ENCODE measurements at regions not wholly inside any gene's neighbourhood (a gene's known extent, or its start where the extent isn't known, plus 50 kb on each side); places are given as distances from the start of the nearest gene placed in this dataset.

DNA sequence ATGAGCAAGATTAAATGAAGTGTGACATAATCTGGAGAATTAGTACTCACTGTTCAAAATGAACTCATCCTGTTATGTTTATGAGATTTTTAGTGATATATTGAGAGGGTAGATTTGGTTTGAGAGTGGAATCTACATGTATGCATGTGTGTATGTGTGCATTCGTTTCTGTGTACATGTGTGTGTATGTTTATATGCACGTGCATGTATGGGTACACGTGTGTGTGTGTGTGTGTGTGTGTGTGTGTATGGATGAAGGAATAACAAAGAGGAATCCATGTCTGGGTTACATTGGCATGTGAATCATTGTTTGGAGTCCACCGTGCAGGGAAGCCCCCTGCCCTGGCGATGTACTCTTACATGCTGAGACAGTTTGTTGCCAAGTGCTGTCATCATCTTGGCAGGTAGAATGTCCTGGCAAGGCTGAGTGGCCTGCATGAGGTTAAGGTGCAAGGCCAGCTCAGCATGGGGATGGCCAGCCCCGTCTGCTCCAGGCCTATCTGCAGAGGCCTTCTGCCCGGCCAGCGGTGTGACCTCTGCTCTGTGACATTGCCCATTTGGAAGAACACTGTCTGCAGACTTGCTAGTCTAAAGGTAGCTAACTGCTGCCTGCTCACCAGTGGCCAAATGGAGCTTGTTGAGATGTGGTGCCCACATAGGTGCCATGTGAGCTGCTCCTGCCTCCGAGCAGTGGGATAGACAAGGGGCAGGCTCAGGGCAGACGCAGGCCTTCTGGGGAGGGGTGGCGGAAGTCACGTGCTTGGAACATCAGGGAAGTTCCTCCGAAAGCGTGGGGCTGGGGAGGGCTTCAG, 222.3 kb downstream of the TEX29 start:
- peaks cover 0 to 13% (median 4%) of the 10 kb centered on the region in 7 donors for H3K9me3 Mint-ChIP-seq
- no peaks in the 10 kb centered on the region for H3K36me3 Mint-ChIP-seq
- ATAC-seq (ENCODE audit: low read depth in 2 of 2) (no peak), DNase-seq (no peak)
- peaks cover 0 to 18% (median 17%) of the 10 kb centered on the region in 3 donors for H3K27me3 Mint-ChIP-seq
- no peak overlapping the region for H3K27ac Mint-ChIP-seq
- no peaks in the 10 kb centered on the region for H3K4me1 Mint-ChIP-seq
- H3K4me3 Mint-ChIP-seq, result no peak overlapping the region

DNA sequence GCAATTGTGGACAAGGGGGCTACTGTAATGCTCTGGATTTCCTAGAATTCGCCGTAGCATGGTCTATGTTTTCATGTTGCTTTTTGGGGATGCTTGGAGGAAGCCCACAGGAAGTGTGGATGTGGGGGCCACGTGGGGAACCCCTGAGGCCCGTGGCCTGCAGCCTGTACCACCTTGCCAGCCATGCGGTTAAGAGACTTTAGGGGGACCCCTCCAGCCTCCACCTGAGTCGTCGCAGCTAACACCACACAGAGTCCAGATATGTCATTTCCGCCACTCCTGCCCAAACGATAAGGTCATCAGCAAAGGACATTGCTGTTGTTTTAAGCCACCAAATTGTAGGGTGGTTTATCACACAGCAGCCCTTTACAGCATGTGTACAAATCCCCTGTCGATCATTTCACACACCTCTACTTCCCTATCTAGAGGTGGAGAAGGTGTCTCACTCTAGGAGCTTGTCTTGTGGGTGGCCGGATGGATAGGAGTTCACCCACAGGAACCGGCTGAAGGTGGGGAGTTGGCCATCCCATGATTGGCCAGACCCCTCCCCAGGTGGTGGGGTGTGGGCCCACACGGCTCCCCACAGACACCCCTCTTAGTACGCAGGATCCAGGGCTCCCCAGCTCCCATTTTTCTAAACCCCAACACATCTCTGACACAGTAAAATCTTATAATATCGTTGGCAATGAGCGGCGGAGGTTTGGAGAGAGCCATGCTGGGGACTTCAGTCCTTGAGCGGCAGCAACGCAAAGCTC, 226.7 kb downstream of the TEX29 start:
- peaks cover 0 to 6% (median 0%) of the 10 kb centered on the region in 3 donors for H3K27me3 Mint-ChIP-seq
- H3K36me3 Mint-ChIP-seq, result no peaks in the 10 kb centered on the region
- ATAC-seq (ENCODE audit: low read depth in 2 of 2), result no peak
- no peak for DNase-seq
- peak overlapping the region in 1 of 6 donors; percentile 38 for H3K27ac Mint-ChIP-seq
- peak overlapping the region in 1 of 8 donors; percentile 36 for H3K4me3 Mint-ChIP-seq
- H3K4me1 Mint-ChIP-seq, result peaks cover 0 to 4% (median 3%) of the 10 kb centered on the region in 3 donors
- H3K9me3 Mint-ChIP-seq, result peaks cover 0 to 21% (median 4%) of the 10 kb centered on the region in 7 donors

DNA sequence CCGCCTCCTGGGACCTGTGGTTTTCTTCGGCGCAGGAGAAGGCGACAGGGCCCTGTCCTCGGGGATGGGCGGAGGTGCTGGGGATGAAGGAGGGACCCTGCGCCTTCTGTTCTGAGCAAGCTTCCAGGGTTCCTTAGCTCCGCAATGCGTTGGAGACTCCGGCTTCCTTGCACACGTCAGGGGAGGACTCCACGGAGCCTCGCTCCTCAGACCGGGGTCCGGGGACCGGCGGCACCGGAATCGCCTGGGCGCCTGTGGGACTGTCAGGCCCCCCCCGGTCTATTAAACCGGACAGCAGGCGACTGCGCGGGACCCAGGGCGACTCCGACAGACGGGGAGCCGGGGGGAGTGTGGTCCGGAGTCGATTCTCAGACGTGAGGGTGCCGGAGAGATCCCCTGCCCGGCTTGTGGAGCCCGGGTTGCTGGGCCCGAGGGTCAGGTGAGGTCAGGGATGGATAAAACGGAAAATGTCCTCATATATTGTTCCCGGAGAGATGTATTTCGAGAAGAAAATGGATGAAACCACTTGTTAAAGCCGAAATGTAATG, 227.4 kb downstream of the TEX29 start:
- H3K9me3 Mint-ChIP-seq, result peaks cover 0 to 21% (median 4%) of the 10 kb centered on the region in 7 donors
- H3K4me1 Mint-ChIP-seq, result peaks cover 0 to 4% (median 3%) of the 10 kb centered on the region in 3 donors
- no peak for DNase-seq
- H3K4me3 Mint-ChIP-seq, result no peak overlapping the region
- no peaks in the 10 kb centered on the region for H3K27me3 Mint-ChIP-seq
- no peak for ATAC-seq (ENCODE audit: low read depth in 2 of 2)
- H3K36me3 Mint-ChIP-seq, result no peaks in the 10 kb centered on the region
- peak overlapping the region in 1 of 6 donors; percentile 38 for H3K27ac Mint-ChIP-seq

DNA sequence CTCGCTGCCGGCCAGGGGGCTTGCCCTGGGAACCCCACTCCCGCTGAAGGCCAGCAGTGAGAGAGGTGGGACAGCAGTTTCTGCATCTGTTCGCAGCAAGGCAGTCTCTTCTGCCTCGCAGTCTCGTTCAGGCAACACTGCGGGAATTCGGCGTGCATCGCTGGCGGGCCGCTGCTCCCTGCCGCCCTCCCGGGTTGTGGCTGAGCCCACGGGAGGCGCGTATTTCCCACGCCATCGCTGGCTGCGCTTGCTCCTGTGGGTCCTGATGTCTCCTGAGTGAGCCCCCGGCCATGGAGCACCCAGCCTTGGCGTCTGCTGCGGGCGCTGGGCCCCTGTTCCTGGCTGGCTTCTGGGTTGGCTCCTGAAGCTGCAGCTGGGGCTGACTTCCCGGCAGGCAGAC, 227.9 kb downstream of the TEX29 start:
- Mint-ChIP-seq H3K27ac (no peak overlapping the region), H3K4me3 (no peak overlapping the region), H3K36me3 (no peaks in the 10 kb centered on the region), H3K4me1 (peaks cover 0 to 4% (median 3%) of the 10 kb centered on the region in 3 donors), H3K9me3 (peaks cover 1 to 21% (median 4%) of the 10 kb centered on the region in 7 donors), H3K27me3 (no peaks in the 10 kb centered on the region)
- no peak for ATAC-seq (ENCODE audit: low read depth in 2 of 2)
- DNase-seq, result no peak

DNA sequence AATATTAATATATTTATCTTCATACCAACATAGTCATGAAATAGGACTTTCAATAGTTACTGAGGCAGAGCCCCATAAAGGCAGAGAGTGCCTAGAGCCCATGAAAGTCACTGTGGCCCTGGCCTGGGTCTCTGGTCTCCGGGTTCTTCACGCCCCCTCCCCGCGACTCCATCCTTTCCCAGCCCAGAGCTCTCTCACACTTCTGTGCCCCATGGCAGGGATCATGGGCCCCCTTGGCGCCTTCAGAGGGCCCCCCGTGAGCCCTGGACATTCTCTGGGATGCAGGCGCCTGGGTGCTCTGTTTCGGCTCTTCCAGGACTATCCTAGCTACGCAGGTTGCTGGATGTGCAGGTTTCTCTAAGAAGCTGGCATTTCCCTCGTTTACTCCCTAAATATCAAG, 228.4 kb downstream of the TEX29 start:
- H3K27me3 Mint-ChIP-seq, result no peaks in the 10 kb centered on the region
- DNase-seq, result no peak
- no peaks in the 10 kb centered on the region for H3K36me3 Mint-ChIP-seq
- no peak overlapping the region for H3K27ac Mint-ChIP-seq
- no peak overlapping the region for H3K4me3 Mint-ChIP-seq
- H3K4me1 Mint-ChIP-seq, result peaks cover 0 to 4% (median 3%) of the 10 kb centered on the region in 3 donors
- ATAC-seq (ENCODE audit: low read depth in 2 of 2), result no peak
- H3K9me3 Mint-ChIP-seq, result peaks cover 1 to 21% (median 4%) of the 10 kb centered on the region in 7 donors

DNA sequence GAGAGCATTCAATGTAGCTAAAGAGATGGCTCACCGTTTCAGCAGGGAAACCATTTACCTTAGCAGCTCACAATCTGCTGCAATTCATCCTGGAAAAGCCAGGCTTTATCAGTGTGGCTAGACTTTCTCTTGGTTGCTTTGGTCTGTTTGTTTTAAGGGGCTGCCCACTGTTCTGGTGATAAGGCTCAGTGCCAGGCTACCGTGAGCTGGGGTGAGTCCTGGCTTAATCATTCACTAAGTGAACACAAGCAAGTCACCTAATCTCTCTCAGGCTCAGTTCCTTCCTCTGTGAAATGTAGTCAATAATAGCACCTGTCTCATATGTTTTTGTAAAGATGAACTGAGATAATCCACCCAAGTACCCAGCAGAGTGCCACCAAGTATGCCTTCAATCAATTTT, 229.0 kb downstream of the TEX29 start:
- Mint-ChIP-seq H3K27ac (no peak overlapping the region), H3K9me3 (peaks cover 1 to 14% (median 4%) of the 10 kb centered on the region in 7 donors), H3K27me3 (no peaks in the 10 kb centered on the region), H3K4me1 (peaks cover 0 to 4% (median 3%) of the 10 kb centered on the region in 3 donors), H3K4me3 (no peak overlapping the region), H3K36me3 (no peaks in the 10 kb centered on the region)
- DNase-seq (no peak), ATAC-seq (ENCODE audit: low read depth in 2 of 2) (no peak)

DNA sequence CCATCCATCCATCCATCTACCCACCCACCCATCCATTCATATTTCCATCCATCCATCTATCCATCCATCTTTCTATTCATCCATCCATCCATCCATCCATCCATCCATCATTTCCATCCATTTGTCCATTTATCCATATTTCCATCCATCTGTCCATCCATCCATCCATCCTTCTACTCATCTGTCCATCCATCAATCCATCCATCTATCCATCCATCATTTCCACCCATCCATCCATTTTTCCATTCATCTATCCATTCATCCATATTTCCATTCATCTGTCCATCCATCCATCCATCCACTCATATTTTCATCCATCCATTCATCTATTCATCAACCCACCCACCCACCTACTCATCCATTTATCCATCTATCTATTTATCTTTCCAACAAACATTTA, 229.6 kb downstream of the TEX29 start:
- no peaks in the 10 kb centered on the region for H3K27me3 Mint-ChIP-seq
- H3K36me3 Mint-ChIP-seq, result no peaks in the 10 kb centered on the region
- no peak overlapping the region for H3K4me3 Mint-ChIP-seq
- no peak overlapping the region for H3K27ac Mint-ChIP-seq
- peaks cover 1 to 13% (median 2%) of the 10 kb centered on the region in 7 donors for H3K9me3 Mint-ChIP-seq
- DNase-seq (no peak), ATAC-seq (ENCODE audit: low read depth in 2 of 2) (no peak)
- H3K4me1 Mint-ChIP-seq, result peaks cover 0 to 4% (median 3%) of the 10 kb centered on the region in 3 donors

DNA sequence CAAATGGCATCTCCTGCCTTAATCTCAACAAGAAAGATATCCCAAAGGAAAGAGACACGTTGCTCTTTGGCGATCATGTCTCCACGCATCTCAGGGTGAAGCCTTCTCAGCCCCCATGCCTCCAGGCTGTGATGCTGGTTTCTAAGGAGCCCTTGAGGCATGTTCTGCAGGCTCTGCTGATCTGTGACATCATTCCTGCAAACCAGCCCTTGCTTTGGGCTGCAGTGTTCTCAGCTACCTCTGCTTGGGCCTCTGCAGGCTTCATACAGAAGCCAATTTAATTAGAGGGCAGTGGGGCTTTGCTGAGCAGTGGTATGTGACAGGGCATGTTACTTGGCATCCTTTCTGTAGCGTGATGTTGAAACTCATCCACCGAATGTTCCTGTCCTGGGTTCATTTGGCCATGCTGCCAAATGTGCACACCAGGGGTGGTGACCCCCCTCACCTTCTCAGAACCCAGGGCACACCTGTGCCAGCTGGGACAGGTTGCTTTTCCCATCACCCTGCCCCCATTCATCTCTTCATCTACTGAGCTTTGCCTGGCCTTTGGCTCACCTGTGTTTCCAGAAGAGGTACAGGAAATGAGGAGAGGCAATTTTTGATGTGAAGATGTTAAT, 230.9 kb downstream of the TEX29 start:
- H3K9me3 Mint-ChIP-seq, result peaks cover 0 to 8% (median 0%) of the 10 kb centered on the region in 7 donors
- H3K4me3 Mint-ChIP-seq, result no peak overlapping the region
- H3K36me3 Mint-ChIP-seq, result no peaks in the 10 kb centered on the region
- H3K27me3 Mint-ChIP-seq, result no peaks in the 10 kb centered on the region
- no peak overlapping the region for H3K27ac Mint-ChIP-seq
- ATAC-seq (ENCODE audit: low read depth in 2 of 2), result no peak
- no peak for DNase-seq
- peaks cover 0 to 4% (median 3%) of the 10 kb centered on the region in 3 donors for H3K4me1 Mint-ChIP-seq

DNA sequence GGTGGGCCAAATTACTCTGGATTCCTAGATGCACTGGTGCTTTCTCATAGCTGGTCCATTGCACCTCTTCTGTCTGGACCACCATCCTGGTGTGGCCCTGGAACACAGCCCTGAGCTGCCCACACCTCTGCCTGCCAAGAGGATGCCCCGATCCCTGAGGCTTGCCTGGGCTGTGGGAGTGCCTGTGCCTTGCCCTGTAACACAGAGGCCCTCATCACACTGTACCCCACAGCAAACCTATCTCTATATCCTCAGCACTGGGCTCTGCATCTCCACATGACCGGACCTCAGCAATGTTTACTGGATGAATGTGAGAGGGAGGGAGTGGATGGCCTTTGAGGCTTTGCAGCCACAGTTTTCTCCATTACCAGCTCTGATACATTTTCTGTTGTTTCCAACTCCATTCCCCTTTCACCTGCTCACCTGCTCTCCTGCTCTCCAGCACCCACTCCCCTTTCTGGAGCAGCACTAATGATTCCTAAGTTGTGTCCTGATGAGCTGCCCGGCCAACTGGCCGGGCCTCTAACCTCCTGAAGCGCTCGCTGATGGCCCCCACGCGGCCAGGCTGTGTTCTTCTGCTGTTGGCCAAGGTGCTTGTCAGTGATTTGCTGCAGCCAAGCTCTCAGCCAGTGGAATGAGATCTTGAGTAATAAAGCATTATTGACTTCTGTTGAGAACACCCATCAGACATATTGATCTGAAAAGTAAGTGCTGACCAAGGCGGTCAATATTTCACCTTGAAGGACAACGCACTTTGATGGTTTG, 232.6 kb downstream of the TEX29 start:
- H3K4me3 Mint-ChIP-seq, result peak overlapping the region in 1 of 8 donors; percentile 38
- H3K9me3 Mint-ChIP-seq, result peaks cover 0 to 8% (median 1%) of the 10 kb centered on the region in 7 donors
- H3K27me3 Mint-ChIP-seq, result peaks cover 0 to 10% (median 7%) of the 10 kb centered on the region in 3 donors
- H3K27ac Mint-ChIP-seq, result no peak overlapping the region
- no peak for ATAC-seq (ENCODE audit: low read depth in 2 of 2)
- H3K4me1 Mint-ChIP-seq, result peaks cover 0 to 4% (median 3%) of the 10 kb centered on the region in 3 donors
- DNase-seq, result no peak
- H3K36me3 Mint-ChIP-seq, result no peaks in the 10 kb centered on the region

DNA sequence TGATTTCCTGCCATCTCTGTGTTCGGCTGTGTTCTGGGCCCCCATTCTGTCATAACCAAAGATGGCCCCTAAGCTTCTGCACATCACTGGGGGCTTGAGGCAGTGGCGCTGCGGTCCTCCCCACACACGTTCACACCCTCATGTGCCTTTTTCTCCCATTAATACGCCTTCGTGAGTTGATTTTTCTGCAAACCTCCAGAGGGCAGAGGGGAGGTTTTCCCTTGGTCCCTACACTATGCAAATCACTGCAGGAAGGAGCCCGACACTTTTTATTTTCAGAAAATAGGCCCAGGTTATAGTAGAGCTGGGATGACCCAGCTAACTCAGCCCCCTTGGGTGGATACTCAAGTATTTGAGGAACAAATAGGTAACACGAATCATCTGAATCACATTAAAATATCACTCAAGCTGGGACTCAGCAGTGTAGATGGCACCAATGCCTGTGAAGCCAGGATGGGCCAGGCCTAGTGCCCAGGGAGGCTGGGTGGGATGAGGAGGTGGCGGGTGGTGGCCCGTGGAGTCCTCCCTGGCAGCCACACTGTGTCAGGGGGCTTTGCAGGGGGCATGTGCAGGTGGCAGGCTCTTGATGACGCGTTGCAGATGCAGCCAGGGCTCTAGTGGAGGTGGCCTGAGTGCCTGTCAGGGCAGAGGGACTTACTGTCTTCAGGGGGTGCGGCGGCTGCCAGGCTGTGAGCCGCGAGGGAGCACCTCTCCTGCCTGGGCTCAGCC, 234.3 kb downstream of the TEX29 start:
- Mint-ChIP-seq H3K4me1 (peaks cover 0 to 4% (median 0%) of the 10 kb centered on the region in 3 donors), H3K36me3 (no peaks in the 10 kb centered on the region), H3K27me3 (peaks cover 0 to 12% (median 9%) of the 10 kb centered on the region in 3 donors), H3K9me3 (peaks cover 0 to 5% (median 0%) of the 10 kb centered on the region in 7 donors), H3K4me3 (no peak overlapping the region), H3K27ac (no peak overlapping the region)
- no peak for DNase-seq
- no peak for ATAC-seq (ENCODE audit: low read depth in 2 of 2)

DNA sequence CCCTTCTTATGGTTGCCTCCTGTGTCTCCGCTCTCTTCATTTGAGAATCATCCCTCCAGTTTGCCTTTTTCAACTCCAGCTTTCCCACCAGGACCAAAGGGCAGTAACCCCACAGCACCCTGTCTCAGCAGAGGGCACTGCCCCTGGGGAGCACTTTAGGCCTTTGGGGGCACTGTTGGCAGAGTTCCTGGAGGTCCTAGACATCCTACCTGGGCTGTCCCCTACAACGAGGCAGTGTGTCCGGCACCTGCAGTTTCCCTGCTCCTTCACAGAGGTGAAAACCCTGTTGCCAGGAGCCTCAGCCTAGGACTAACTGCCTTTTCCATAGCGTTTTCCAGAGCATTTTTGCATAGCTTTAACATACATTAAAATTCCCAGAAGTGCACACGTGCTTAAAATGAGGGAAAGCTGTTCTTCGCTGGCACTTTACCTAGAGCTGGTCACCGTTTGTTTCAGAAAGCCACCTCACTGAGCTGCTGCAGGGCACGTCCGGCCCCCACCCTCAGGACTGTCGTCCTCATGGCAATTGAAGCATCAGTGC, 234.9 kb downstream of the TEX29 start:
- ATAC-seq (ENCODE audit: low read depth in 2 of 2), result no peak
- H3K36me3 Mint-ChIP-seq, result no peaks in the 10 kb centered on the region
- H3K27me3 Mint-ChIP-seq, result peaks cover 0 to 16% (median 9%) of the 10 kb centered on the region in 3 donors
- peaks cover 0 to 2% (median 0%) of the 10 kb centered on the region in 7 donors for H3K9me3 Mint-ChIP-seq
- H3K27ac Mint-ChIP-seq, result no peak overlapping the region
- H3K4me1 Mint-ChIP-seq, result peaks cover 0 to 4% (median 0%) of the 10 kb centered on the region in 3 donors
- no peak overlapping the region for H3K4me3 Mint-ChIP-seq
- DNase-seq, result no peak

DNA sequence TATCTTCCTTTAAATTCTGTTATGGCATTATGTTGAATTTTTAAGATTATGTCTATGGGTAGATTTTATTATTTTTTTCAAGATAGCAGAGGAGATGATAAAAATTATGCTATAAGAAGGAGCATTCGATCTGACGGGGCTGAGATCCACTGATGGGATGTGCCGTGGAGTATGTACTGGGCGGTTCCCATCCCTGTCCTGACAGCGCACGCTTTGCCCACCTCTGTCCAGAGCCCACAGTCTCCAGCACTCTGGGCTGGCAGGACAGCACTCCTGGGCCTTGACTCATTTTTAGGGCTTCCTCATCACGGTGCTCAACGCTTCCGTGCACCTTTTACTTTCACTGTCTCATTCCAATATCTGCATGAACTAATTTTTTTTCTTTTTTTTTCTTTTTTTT, 235.5 kb downstream of the TEX29 start:
- no peak overlapping the region for H3K27ac Mint-ChIP-seq
- peaks cover 0 to 2% (median 0%) of the 10 kb centered on the region in 7 donors for H3K9me3 Mint-ChIP-seq
- H3K27me3 Mint-ChIP-seq, result peaks cover 0 to 16% (median 9%) of the 10 kb centered on the region in 3 donors
- no peak overlapping the region for H3K4me3 Mint-ChIP-seq
- H3K4me1 Mint-ChIP-seq, result peaks cover 0 to 4% (median 0%) of the 10 kb centered on the region in 3 donors
- ATAC-seq (ENCODE audit: low read depth in 2 of 2) (no peak), DNase-seq (no peak)
- no peaks in the 10 kb centered on the region for H3K36me3 Mint-ChIP-seq
